HepG2 (cell line): ENCODE measurements at regions not wholly inside any gene's neighbourhood (a gene's known extent, or its start where the extent isn't known, plus 50 kb on each side); places are given as distances from the start of the nearest gene placed in this dataset.

Experiments used
- ATAC-seq: fragments of 200-7000 bp; cut with Tn5 transposase; 3 replicates; pipeline ENCODE4 v1.9.1; 2020; ENCODE audit warnings: mild to moderate bottlenecking, moderate library complexity
- BruUV-seq: library from RNA; stranded (reverse); fragments of 400-500 nt; replicated peaks from 2 replicates; lab custom pipeline; 2021; lab: Mats Ljungman, UMichigan
- CTCF ChIA-PET: fragments of 300-600 bp; formaldehyde crosslinking; extraction: SDS; loops from one replicate; lab custom pipeline; 2021; ENCODE audit warnings: low total read pairs, inconsistent platforms, low intra/inter-chr PET ratio; lab: Yijun Ruan, JAX
- POLR2A ChIA-PET: fragments of 350-600 bp; sonication (Branson Sonifier 250); formaldehyde crosslinking; loops from one replicate; lab custom pipeline; 2020; ENCODE audit warnings: antibody characterized with exemption, inconsistent platforms; lab: Yijun Ruan, JAX
- DNase-seq: peaks from one replicate; pipeline ENCODE4 v3.0.0-alpha.2; 2015; ENCODE audit warnings: low spot score
- FAIRE-seq: peaks from 3 replicates; lab custom pipeline; 2011; peaks lifted over from hg19 to GRCh38; lab: Jason Lieb, UNC
- H2AFZ ChIP-seq: one replicate; pipeline ENCODE4 v1.6.1; 2011; ENCODE audit warnings: low read length, inconsistent platforms
- H3K27ac ChIP-seq: fragments of 300-600 bp; 3 replicates; pipeline ENCODE4 v1.8.0; 2011; ENCODE audit warnings: mixed run types, mild to moderate bottlenecking, mixed read lengths, low read length, inconsistent platforms; ENCODE audit not compliant: insufficient read depth; ENCODE audit errors: extremely low read length
- H3K27me3 ChIP-seq, 2 experiments: fragments of 200-600 bp in 1 of 2; 2 replicates in 1 of 2; 3 replicates in 1 of 2; pipeline versions ENCODE4 v1.6.0 to v1.8.0; 2011; ENCODE audit warnings: low read length in 2 of 2, mild to moderate bottlenecking in 2 of 2, moderate library complexity in 2 of 2, inconsistent platforms in 1 of 2; ENCODE audit not compliant: insufficient read depth in 2 of 2, control insufficient read depth in 1 of 2
- H3K36me3 ChIP-seq, 2 experiments: fragments of 200-600 bp in 1 of 2; replicated peaks in 1 of 2; 2 replicates in 1 of 2; 3 replicates in 1 of 2; pipeline versions ENCODE4 v1.5.1 to v1.8.0; 2011; ENCODE audit warnings: low read length in 2 of 2, inconsistent platforms in 1 of 2; ENCODE audit not compliant: insufficient read depth in 2 of 2, control insufficient read depth in 1 of 2
- H3K4me1 ChIP-seq: 2 replicates; pipeline ENCODE4 v1.5.1; 2012; ENCODE audit warnings: low read length, inconsistent platforms; ENCODE audit not compliant: insufficient read depth
- H3K4me2 ChIP-seq: 2 replicates; pipeline ENCODE4 v1.6.0; 2011; ENCODE audit warnings: low read depth, low read length, inconsistent platforms
- H3K4me3 ChIP-seq, 3 experiments: fragments of 200-600 bp in 1 of 3; sonication (generic), shearing (Covaris generic) in 1 of 3; replicated peaks in 1 of 3; 2 replicates each; pipeline ENCODE4 v1.5.1; 2011 to 2016; ENCODE audit warnings: low read length in 3 of 3, inconsistent platforms in 2 of 3, low read depth in 2 of 3, mild to moderate bottlenecking in 2 of 3, control low read depth in 1 of 3, mixed read lengths in 1 of 3; ENCODE audit not compliant: insufficient read depth in 1 of 3
- H3K79me2 ChIP-seq: one replicate; pipeline ENCODE4 v1.6.1; 2011; ENCODE audit warnings: low read length, inconsistent platforms; ENCODE audit not compliant: insufficient read depth
- H3K9ac ChIP-seq: 2 replicates; pipeline ENCODE4 v1.6.0; 2011; ENCODE audit warnings: mild to moderate bottlenecking, low read depth, low read length, inconsistent platforms; ENCODE audit not compliant: insufficient read depth
- H3K9me3 ChIP-seq: 2 replicates; pipeline ENCODE4 v1.5.1; 2012; ENCODE audit warnings: mild to moderate bottlenecking, low read length
- H4K20me1 ChIP-seq: 2 replicates; pipeline ENCODE4 v1.6.0; 2011; ENCODE audit warnings: inconsistent platforms, mild to moderate bottlenecking, low read length, moderate library complexity; ENCODE audit not compliant: insufficient read depth
- ATF4 ChIP-seq, 2 experiments: fragments of 450-650 bp in 1 of 2; sonication (generic) in 1 of 2; formaldehyde crosslinking; IDR thresholded peaks; 2 replicates each; pipeline versions ENCODE4 v1.5.0 to v1.8.0; 2020 to 2022; ENCODE audit warnings: mild to moderate bottlenecking in 1 of 2, missing genetic modification reagents in 1 of 2
- ATF7 ChIP-seq, 2 experiments: fragments of 450-650 bp in 1 of 2; sonication (generic) in 1 of 2; formaldehyde crosslinking in 1 of 2; IDR thresholded peaks; 2 replicates each; pipeline versions ENCODE4 v1.4.0 to v1.6.1; 2016 to 2020; ENCODE audit warnings: antibody characterized with exemption in 1 of 2, mild to moderate bottlenecking in 1 of 2, missing genetic modification reagents in 1 of 2
- FLYWCH1 ChIP-seq: sonication (generic); formaldehyde crosslinking; IDR thresholded peaks from 2 replicates; pipeline ENCODE4 v1.8.1; 2023; ENCODE audit warnings: mild to moderate bottlenecking, missing genetic modification reagents
- HOMEZ ChIP-seq: IDR thresholded peaks from 2 replicates; pipeline ENCODE4 v1.6.1; 2016; ENCODE audit warnings: low read depth
- MTF1 ChIP-seq: sonication (generic); formaldehyde crosslinking; IDR thresholded peaks from 2 replicates; pipeline ENCODE4 v1.5.0; 2020; ENCODE audit warnings: missing genetic modification reagents
- NFE2L1 ChIP-seq: sonication (generic); formaldehyde crosslinking; IDR thresholded peaks from 2 replicates; pipeline ENCODE4 v1.4.0; 2020; ENCODE audit warnings: missing genetic modification reagents, mild to moderate bottlenecking, borderline replicate concordance
- NFE2L2 ChIP-seq: fragments of 150-350 bp; IDR thresholded peaks from 2 replicates; pipeline ENCODE4 v1.6.1; 2014; ENCODE audit warnings: low read length
- NFRKB ChIP-seq: fragments of 450-650 bp; IDR thresholded peaks from 2 replicates; pipeline ENCODE4 v1.6.1; 2017
- NPAS2 ChIP-seq: sonication (generic); formaldehyde crosslinking; IDR thresholded peaks from 2 replicates; pipeline ENCODE4 v1.8.0; 2022; ENCODE audit warnings: mild to moderate bottlenecking, missing genetic modification reagents, borderline replicate concordance
- PHF5A ChIP-seq: IDR thresholded peaks from one replicate; pipeline ENCODE4 v1.6.1; 2018; ENCODE audit warnings: low read depth, missing genetic modification reagents; ENCODE audit not compliant: unreplicated experiment
- SNRNP70 ChIP-seq: fragments of 200-400 bp; formaldehyde crosslinking; IDR thresholded peaks from 2 replicates; pipeline ENCODE4 v1.6.1; 2017; ENCODE audit warnings: mild to moderate bottlenecking, low read depth, low read length, moderate library complexity
- SP140L ChIP-seq: sonication (generic); formaldehyde crosslinking; IDR thresholded peaks from 2 replicates; pipeline ENCODE4 v1.4.0; 2020; ENCODE audit warnings: missing genetic modification reagents, borderline replicate concordance
- TFDP2 ChIP-seq: sonication (generic); formaldehyde crosslinking; IDR thresholded peaks from 2 replicates; pipeline ENCODE4 v1.4.0; 2020; ENCODE audit warnings: missing genetic modification reagents
- THAP11 ChIP-seq: IDR thresholded peaks from 2 replicates; pipeline ENCODE4 v1.6.1; 2016; ENCODE audit warnings: missing biosample characterization, missing genetic modification reagents
- ZNF460 ChIP-seq: sonication (generic); formaldehyde crosslinking; IDR thresholded peaks from 2 replicates; pipeline ENCODE4 v1.5.1; 2020; ENCODE audit warnings: missing genetic modification reagents, mild to moderate bottlenecking, borderline replicate concordance
- ZNF496 ChIP-seq: sonication (generic); formaldehyde crosslinking; IDR thresholded peaks from 2 replicates; pipeline ENCODE4 v1.8.1; 2023; ENCODE audit warnings: mild to moderate bottlenecking, moderate library complexity, missing genetic modification reagents; ENCODE audit not compliant: insufficient replicate concordance
- ZNF530 ChIP-seq: sonication (generic); formaldehyde crosslinking; IDR thresholded peaks from 2 replicates; pipeline ENCODE4 v1.5.0; 2020; ENCODE audit warnings: low read depth, mild to moderate bottlenecking, missing genetic modification reagents
- WGBS: methylation state at CpG from one replicate; pipeline ENCODE4 v1.1.6; 2017; ENCODE audit warnings: low lambda C conversion rate; 5-methylcytosine and 5-hydroxymethylcytosine counted together
- in situ Hi-C: cut with HindIII; loops from 2 replicates; pipeline ENCODE4 v1.10.0; 2017; ENCODE audit warnings: low pct_unique_long_range_greater_than_20kb; ENCODE audit not compliant: extremely low pct_ligation_motif_present
- intact Hi-C: fragments of 100-400 bp; cut with micrococcal nuclease; formaldehyde crosslinking; loops from one replicate; pipeline ENCODE4 v1.10.0; 2022; ENCODE audit not compliant: unreplicated experiment

- no peaks in the 10 kb centered on the region for H3K4me1 ChIP-seq
- BruUV-seq, result no TSS peak
- H3K4me3 ChIP-seq, result no peak overlapping the region
- no peaks in the 10 kb centered on the region for H3K36me3 ChIP-seq
- intact Hi-C loops, result no loop called here
- H3K27ac ChIP-seq, result no peak overlapping the region
- FAIRE-seq (no peak), ATAC-seq (no peak), DNase-seq (no peak)
- in situ Hi-C loops, result no loop called here
- TF ChIP-seq TFDP2 (CRISPR knock-in tag), result no peak
- no peak for TF ChIP-seq ATF7 (IDR thresholded peaks at IDR 0.05)
- no peak for TF ChIP-seq ATF7 (CRISPR knock-in tag; IDR thresholded peaks at IDR 0.05)
- TF ChIP-seq NFRKB, result no peak
- H4K20me1 ChIP-seq, result no peaks in the 10 kb centered on the region
- no peaks in the 10 kb centered on the region for H3K79me2 ChIP-seq
- POLR2A ChIA-PET, result no interaction called here
- CTCF ChIA-PET, result no interaction called here
- no peaks in the 10 kb centered on the region for H3K27me3 ChIP-seq
- no peak overlapping the region for H2AFZ ChIP-seq
- no peak overlapping the region for H3K9ac ChIP-seq
- WGBS, result 53% methylated on average over 19 of the region's 19 CpGs
- H3K9me3 ChIP-seq, result peaks cover 25% of the 10 kb centered on the region
- H3K4me2 ChIP-seq, result no peak overlapping the region
Measured at GRCh38 chr5:2917524-2917923, 166.0 kb upstream of the IRX2 start.

- CTCF ChIA-PET, result no interaction called here
- Histone ChIP-seq H3K4me1 (no peaks in the 10 kb centered on the region), H2AFZ (no peak overlapping the region), H3K36me3 (no peaks in the 10 kb centered on the region), H3K4me3 (no peak overlapping the region), H3K4me2 (no peak overlapping the region), H3K9me3 (peaks cover 23% of the 10 kb centered on the region), H4K20me1 (no peaks in the 10 kb centered on the region), H3K79me2 (no peaks in the 10 kb centered on the region), H3K27ac (no peak overlapping the region), H3K9ac (no peak overlapping the region), H3K27me3 (no peaks in the 10 kb centered on the region)
- no peak for ATAC-seq
- POLR2A ChIA-PET, result no interaction called here
- WGBS, result 52% methylated on average over 11 of the region's 16 CpGs
- DNase-seq, result no peak
- in situ Hi-C loops (no loop called here), intact Hi-C loops (no loop called here)
- no peak for FAIRE-seq
- no TSS peak for BruUV-seq
- TF ChIP-seq PHF5A (CRISPR knock-in tag) (no peak), FLYWCH1 (CRISPR knock-in tag) (no peak), HOMEZ (CRISPR knock-in tag) (no peak), ZNF496 (no peak), ZNF460 (CRISPR knock-in tag) (no peak), ATF4 (CRISPR knock-in tag; IDR thresholded peaks at IDR 0.05) (no peak), MTF1 (CRISPR knock-in tag) (no peak), NFE2L1 (CRISPR knock-in tag) (no peak), THAP11 (no peak), ZNF530 (CRISPR knock-in tag) (no peak), SP140L (no peak), SNRNP70 (no peak), NFE2L2 (no peak), NPAS2 (CRISPR knock-in tag) (no peak)
Measured at GRCh38 chr5:2917093-2917492, 165.6 kb upstream of the IRX2 start.
